H1 (cell line): ENCODE measurements at regions not wholly inside any gene's neighbourhood (a gene's known extent, or its start where the extent isn't known, plus 50 kb on each side); places are given as distances from the start of the nearest gene placed in this dataset.

Source experiments
- CTCF ChIA-PET: fragments of 300-600 bp; sonication (Branson Sonifier 250); formaldehyde crosslinking; loops from one replicate; lab custom pipeline; 2021; ENCODE audit not compliant: partially characterized antibody; lab: Charles Lee
- POLR2A ChIA-PET: fragments of 300-600 bp; sonication (Branson Sonifier 250); formaldehyde crosslinking; loops from one replicate; lab custom pipeline; 2021; ENCODE audit warnings: inconsistent platforms; ENCODE audit not compliant: partially characterized antibody; lab: Charles Lee
- DNase-seq, 2 experiments: peaks; one replicate each; pipeline versions ENCODE4 v3.0.0 to v3.0.0-alpha.2; 2010 to 2022; ENCODE audit warnings: low spot score in 2 of 2, low read depth in 1 of 2, mixed read lengths in 1 of 2
- FAIRE-seq: peaks from 2 replicates; lab custom pipeline; 2011; peaks lifted over from hg19 to GRCh38; lab: Jason Lieb, UNC
- H2AFZ ChIP-seq: 2 replicates; pipeline ENCODE4 v1.8.1; 2012; ENCODE audit warnings: low read length, inconsistent platforms
- H2AK5ac ChIP-seq: 2 replicates; pipeline ENCODE4 v1.6.1; 2013; ENCODE audit warnings: low read depth, low read length
- H2BK120ac ChIP-seq: replicated peaks from 2 replicates; pipeline ENCODE3; 2013; ENCODE audit warnings: low read depth, low read length, inconsistent platforms
- H2BK12ac ChIP-seq: 2 replicates; pipeline ENCODE4 v1.6.1; 2013; ENCODE audit warnings: low read depth, low read length
- H2BK15ac ChIP-seq: 2 replicates; pipeline ENCODE4 v1.6.1; 2013; ENCODE audit warnings: low read length
- H2BK20ac ChIP-seq: 2 replicates; pipeline ENCODE4 v1.6.1; 2013; ENCODE audit warnings: low read length
- H2BK5ac ChIP-seq: 2 replicates; pipeline ENCODE4 v1.6.1; 2013; ENCODE audit warnings: low read depth, low read length
- H3K14ac ChIP-seq: 2 replicates; pipeline ENCODE4 v1.6.1; 2013; ENCODE audit warnings: inconsistent platforms; ENCODE audit not compliant: insufficient read length
- H3K18ac ChIP-seq: 2 replicates; pipeline ENCODE4 v1.6.1; 2013; ENCODE audit warnings: low read length; ENCODE audit errors: extremely low read depth
- H3K23ac ChIP-seq: 2 replicates; pipeline ENCODE4 v1.6.1; 2013; ENCODE audit warnings: inconsistent platforms; ENCODE audit not compliant: insufficient read length
- H3K23me2 ChIP-seq: 2 replicates; pipeline ENCODE4 v1.6.1; 2013; ENCODE audit warnings: low read depth, low read length
- H3K27ac ChIP-seq: 2 replicates; pipeline ENCODE4 v1.6.1; 2011; ENCODE audit warnings: low read depth, low read length, inconsistent platforms
- H3K27me3 ChIP-seq, 4 experiments: replicated peaks in 1 of 4; 1 replicate in 1 of 4; 2 replicates in 3 of 4; pipeline versions ENCODE4 v1.6.1 to v1.8.1; 2011 to 2013; ENCODE audit warnings: low read length in 3 of 4, mild to moderate bottlenecking in 3 of 4, inconsistent platforms in 2 of 4, mixed read lengths in 2 of 4, moderate library complexity in 1 of 4; ENCODE audit not compliant: control insufficient read depth in 3 of 4, insufficient read depth in 3 of 4; ENCODE audit errors: extremely low read depth in 1 of 4
- H3K36me3 ChIP-seq, 4 experiments: 2 replicates each; pipeline versions ENCODE4 v1.6.1 to v1.8.1; 2011 to 2013; ENCODE audit warnings: mild to moderate bottlenecking in 4 of 4, low read length in 3 of 4, moderate library complexity in 2 of 4, control low read depth in 1 of 4, inconsistent platforms in 1 of 4; ENCODE audit not compliant: insufficient read depth in 4 of 4, control insufficient read depth in 2 of 4
- H3K4ac ChIP-seq: replicated peaks from 2 replicates; pipeline ENCODE3; 2013; ENCODE audit warnings: low read length, low read depth, mixed read lengths, inconsistent platforms; ENCODE audit not compliant: insufficient read length
- H3K4me1 ChIP-seq, 4 experiments: replicated peaks in 1 of 4; 1 replicate in 1 of 4; 2 replicates in 3 of 4; pipeline versions ENCODE4 v1.6.1 to v1.8.1; 2011 to 2013; ENCODE audit warnings: low read length in 3 of 4, inconsistent platforms in 2 of 4, mixed read lengths in 1 of 4; ENCODE audit not compliant: insufficient read depth in 4 of 4, control insufficient read depth in 3 of 4
- H3K4me2 ChIP-seq, 2 experiments: 2 replicates each; pipeline versions ENCODE4 v1.6.1 to v1.8.1; 2011 to 2013; ENCODE audit warnings: low read depth in 2 of 2, low read length in 2 of 2, control low read depth in 1 of 2, inconsistent platforms in 1 of 2, mild to moderate bottlenecking in 1 of 2; ENCODE audit not compliant: insufficient read depth in 1 of 2
- H3K4me3 ChIP-seq, 4 experiments: fragments of 200-600, 300-600 bp in 1 of 4; sonication (generic), shearing (Covaris generic), sonication (Bioruptor Twin) in 1 of 4; 2 replicates each; pipeline versions ENCODE4 v1.5.1 to v1.8.1; 2011 to 2016; ENCODE audit warnings: low read length in 4 of 4, low read depth in 3 of 4, control low read depth in 2 of 4, inconsistent platforms in 2 of 4, mild to moderate bottlenecking in 2 of 4, mixed read lengths in 1 of 4, moderate library complexity in 1 of 4; ENCODE audit not compliant: insufficient read depth in 2 of 4; ENCODE audit errors: extremely low read depth in 1 of 4
- H3K56ac ChIP-seq: replicated peaks from 2 replicates; pipeline ENCODE3; 2013; ENCODE audit warnings: low read depth, mild to moderate bottlenecking, mixed read lengths, low read length, inconsistent platforms; ENCODE audit not compliant: insufficient read length
- H3K79me1 ChIP-seq: 2 replicates; pipeline ENCODE4 v1.6.1; 2013; ENCODE audit warnings: low read depth, low read length, control low read depth
- H3K79me2 ChIP-seq, 2 experiments: 2 replicates each; pipeline versions ENCODE4 v1.6.1 to v1.8.1; 2012 to 2013; ENCODE audit warnings: low read length in 2 of 2, mild to moderate bottlenecking in 2 of 2, inconsistent platforms in 1 of 2; ENCODE audit not compliant: insufficient read depth in 2 of 2, control insufficient read depth in 1 of 2
- H3K9ac ChIP-seq, 4 experiments: replicated peaks in 1 of 4; 1 replicate in 1 of 4; 2 replicates in 3 of 4; pipeline versions ENCODE4 v1.6.1 to v1.8.1; 2011 to 2013; ENCODE audit warnings: low read depth in 3 of 4, low read length in 3 of 4, control low read depth in 2 of 4, mild to moderate bottlenecking in 2 of 4, moderate library complexity in 2 of 4, inconsistent platforms in 1 of 4; ENCODE audit errors: extremely low read depth in 1 of 4
- H3K9me3 ChIP-seq, 2 experiments: 2 replicates each; pipeline versions ENCODE4 v1.6.1 to v1.8.1; 2012 to 2013; ENCODE audit warnings: mild to moderate bottlenecking in 2 of 2, moderate library complexity in 2 of 2, control low read depth in 1 of 2, inconsistent platforms in 1 of 2, low read depth in 1 of 2, low read length in 1 of 2, mixed read lengths in 1 of 2; ENCODE audit not compliant: insufficient read depth in 2 of 2
- H4K20me1 ChIP-seq, 2 experiments: replicated peaks in 1 of 2; 2 replicates each; pipeline versions ENCODE3 to v1.8.1; 2011 to 2013; ENCODE audit warnings: inconsistent platforms in 2 of 2, low read length in 2 of 2, mild to moderate bottlenecking in 1 of 2; ENCODE audit not compliant: insufficient read depth in 2 of 2, control insufficient read depth in 1 of 2
- H4K5ac ChIP-seq: 2 replicates; pipeline ENCODE4 v1.6.1; 2013; ENCODE audit warnings: low read length, low read depth, mixed read lengths, inconsistent platforms; ENCODE audit not compliant: insufficient read length
- H4K8ac ChIP-seq: 2 replicates; pipeline ENCODE4 v1.8.0; 2013; ENCODE audit warnings: mild to moderate bottlenecking, moderate library complexity, low read length, inconsistent platforms; ENCODE audit not compliant: insufficient read depth; ENCODE audit errors: extremely low read depth
- H4K91ac ChIP-seq: replicated peaks from 2 replicates; pipeline ENCODE3; 2013; ENCODE audit warnings: low read length, mixed read lengths, inconsistent platforms; ENCODE audit not compliant: insufficient read length
- BCL11A ChIP-seq, 2 experiments: IDR thresholded peaks; one replicate each; pipeline ENCODE4 v1.6.1; 2011; ENCODE audit warnings: low read depth in 2 of 2, low read length in 2 of 2, mild to moderate bottlenecking in 2 of 2
- EP300 ChIP-seq, 2 experiments: IDR thresholded peaks; 1 replicate in 1 of 2; 2 replicates in 1 of 2; pipeline ENCODE4 v1.6.1; 2011 to 2012; ENCODE audit warnings: low read depth in 2 of 2, low read length in 2 of 2, mild to moderate bottlenecking in 2 of 2, borderline replicate concordance in 1 of 2, inconsistent platforms in 1 of 2, moderate library complexity in 1 of 2
- HDAC2 ChIP-seq, 2 experiments: fragments of 300-600 bp in 1 of 2; sonication (generic) in 1 of 2; IDR thresholded peaks; 2 replicates each; pipeline ENCODE4 v1.6.1; 2011 to 2012; ENCODE audit warnings: low read depth in 2 of 2, low read length in 2 of 2, mild to moderate bottlenecking in 2 of 2, moderate library complexity in 2 of 2, borderline replicate concordance in 1 of 2, inconsistent platforms in 1 of 2
- KDM1A ChIP-seq: fragments of 200-600, 300-600 bp; sonication (generic); IDR thresholded peaks from 2 replicates; pipeline ENCODE4 v1.7.1; 2016; ENCODE audit warnings: mild to moderate bottlenecking, low read length, borderline replicate concordance
- NANOG ChIP-seq: IDR thresholded peaks from 2 replicates; pipeline ENCODE4 v1.6.1; 2011; ENCODE audit warnings: low read length, low read depth, mild to moderate bottlenecking, inconsistent platforms; ENCODE audit not compliant: insufficient read depth, poor library complexity, severe bottlenecking
- POLR2A ChIP-seq, 2 experiments: IDR thresholded peaks; 1 replicate in 1 of 2; 2 replicates in 1 of 2; pipeline ENCODE4 v1.6.1; 2011; ENCODE audit warnings: low read depth in 2 of 2, low read length in 2 of 2, mild to moderate bottlenecking in 2 of 2; ENCODE audit errors: control extremely low read depth in 1 of 2
- SAP30 ChIP-seq: fragments of 300-600 bp; sonication (generic); IDR thresholded peaks from 2 replicates; pipeline ENCODE4 v1.7.1; 2012; ENCODE audit warnings: low read length, moderate library complexity, mild to moderate bottlenecking, inconsistent platforms; ENCODE audit not compliant: insufficient read depth, insufficient replicate concordance
- SIRT6 ChIP-seq: IDR thresholded peaks from one replicate; pipeline ENCODE4 v1.7.1; 2012; ENCODE audit warnings: low read length, inconsistent platforms
- SP1 ChIP-seq: IDR thresholded peaks from 2 replicates; pipeline ENCODE4 v1.6.1; 2011; ENCODE audit warnings: low read depth, low read length
- SP4 ChIP-seq: IDR thresholded peaks from 2 replicates; pipeline ENCODE4 v1.6.1; 2012; ENCODE audit warnings: low read length, inconsistent platforms
- TCF12 ChIP-seq: IDR thresholded peaks from 2 replicates; pipeline ENCODE4 v1.6.1; 2011; ENCODE audit warnings: low read depth, mild to moderate bottlenecking, low read length
- TEAD4 ChIP-seq: IDR thresholded peaks from 2 replicates; pipeline ENCODE4 v1.6.1; 2012; ENCODE audit warnings: low read depth, low read length, inconsistent platforms, mixed read lengths
- WGBS, 2 experiments: shearing (Covaris generic) in 1 of 2; methylation state at CpG; one replicate each; pipeline versions ENCODE4 v1.1.6 to v1.1.7; 2013 to 2015; ENCODE audit warnings: low lambda C conversion rate in 2 of 2, mixed read lengths in 2 of 2, inconsistent platforms in 1 of 2, low coverage in 1 of 2, missing lambda C conversion rate in 1 of 2; ENCODE audit not compliant: insufficient replicate concordance in 2 of 2, insufficient coverage in 1 of 2, insufficient read length in 1 of 2; ENCODE audit errors: extremely low coverage in 1 of 2, missing lambda C conversion rate in 1 of 2; 5-methylcytosine and 5-hydroxymethylcytosine counted together

- H3K4me1 ChIP-seq, result peaks cover 0 to 4% (median under 1%) of the 10 kb centered on the region in 4 experiments; a peak in 3 of 7 replicates
- H3K4ac ChIP-seq, result no peak overlapping the region
- H3K27me3 ChIP-seq, result 0 out of 7 replicates have a peak, but pooled peaks cover 0 to 2% (median 0%) of the 10 kb centered on the region in 4 experiments
- H2BK15ac ChIP-seq, result no peak overlapping the region
- FAIRE-seq (no peak), DNase-seq (no peak)
- H2BK12ac ChIP-seq, result no peak overlapping the region
- no peaks in the 10 kb centered on the region for H3K9me3 ChIP-seq
- H3K23ac ChIP-seq, result no peak overlapping the region
- H4K91ac ChIP-seq, result no peak overlapping the region
- no peaks in the 10 kb centered on the region for H3K79me1 ChIP-seq
- H3K4me3 ChIP-seq, result no peak overlapping the region
- no peak overlapping the region for H3K18ac ChIP-seq
- no peak overlapping the region for H3K14ac ChIP-seq
- H2AFZ ChIP-seq, result no peak overlapping the region
- H3K27ac ChIP-seq, result no peak overlapping the region
- H3K4me2 ChIP-seq, result no peak overlapping the region
- POLR2A ChIA-PET, result no interaction called here
- H2BK5ac ChIP-seq, result no peak overlapping the region
- no peaks in the 10 kb centered on the region for H3K23me2 ChIP-seq
- WGBS, 2 experiments, result 91% methylated on average over 7 of the region's 7 CpGs; no CpG with 5 or more reads in 1 of the 2 experiments
- CTCF ChIA-PET, result interaction anchor here (0.6 to 0.8 kb wide), 2 partner anchors 56 to 98 kb away, joined by 3 read pairs; no protein-coding TSS in a partner anchor
- H3K9ac ChIP-seq, result no peak overlapping the region
- H4K20me1 ChIP-seq, result no peaks in the 10 kb centered on the region
- TF ChIP-seq TEAD4, result no peak
- no peak for TF ChIP-seq KDM1A
- no peak for TF ChIP-seq SP4
- no peak for TF ChIP-seq SAP30
- no peak for TF ChIP-seq SIRT6
- TF ChIP-seq TCF12, result no peak
- TF ChIP-seq BCL11A (IDR thresholded peaks at IDR 0.05; ENCODE audit: low read depth in 2 of 2, low read length in 2 of 2), result no peak
- no peak for TF ChIP-seq EP300 (IDR thresholded peaks at IDR 0.05; ENCODE audit: borderline replicate concordance in 1 of 2, low read depth in 2 of 2, low read length in 2 of 2)
- TF ChIP-seq POLR2A (IDR thresholded peaks at IDR 0.05; ENCODE audit: control extremely low read depth in 1 of 2, low read depth in 2 of 2, low read length in 2 of 2), result no peak
- TF ChIP-seq HDAC2 (IDR thresholded peaks at IDR 0.05; ENCODE audit: borderline replicate concordance in 1 of 2, low read depth in 2 of 2, low read length in 2 of 2), result no peak
- no peak for TF ChIP-seq SP1
- TF ChIP-seq NANOG, result no peak
- H3K79me2 ChIP-seq, result no peaks in the 10 kb centered on the region
- no peaks in the 10 kb centered on the region for H3K36me3 ChIP-seq
- no peak overlapping the region for H2AK5ac ChIP-seq
- no peak overlapping the region for H2BK120ac ChIP-seq
- H3K56ac ChIP-seq, result no peak overlapping the region
- H4K8ac ChIP-seq, result no peak overlapping the region
- H2BK20ac ChIP-seq, result no peak overlapping the region
- H4K5ac ChIP-seq, result no peak overlapping the region
Measured at GRCh38 chr2:151182899-151183809, 78.5 kb downstream of the RBM43 start.
